Tibial nerve (tissue), 4 donors: ENCODE measurements at regions not wholly inside any gene's neighbourhood (a gene's known extent, or its start where the extent isn't known, plus 50 kb on each side); places are given as distances from the start of the nearest gene placed in this dataset.

ENCODE experiments used
- EP300 ChIP-seq, 2 donors: sonication (generic); formaldehyde crosslinking; IDR thresholded peaks; one replicate each; pipeline ENCODE4 v1.6.1; 2017; ENCODE audit warnings: antibody characterized with exemption in 2 of 2, mild to moderate bottlenecking in 1 of 2
- TF ChIP-seq, protein P1 (sequence below), 5 experiments: fragments of 200-600 bp in 3 of 5; fragments of 450-650 bp in 2 of 5; sonication (generic) in 3 of 5; IDR thresholded peaks; one replicate each; pipeline ENCODE4 v1.5.1; 2016 to 2019; ENCODE audit warnings: antibody characterized with exemption in 5 of 5, mild to moderate bottlenecking in 3 of 5, moderate library complexity in 2 of 5

DNA sequence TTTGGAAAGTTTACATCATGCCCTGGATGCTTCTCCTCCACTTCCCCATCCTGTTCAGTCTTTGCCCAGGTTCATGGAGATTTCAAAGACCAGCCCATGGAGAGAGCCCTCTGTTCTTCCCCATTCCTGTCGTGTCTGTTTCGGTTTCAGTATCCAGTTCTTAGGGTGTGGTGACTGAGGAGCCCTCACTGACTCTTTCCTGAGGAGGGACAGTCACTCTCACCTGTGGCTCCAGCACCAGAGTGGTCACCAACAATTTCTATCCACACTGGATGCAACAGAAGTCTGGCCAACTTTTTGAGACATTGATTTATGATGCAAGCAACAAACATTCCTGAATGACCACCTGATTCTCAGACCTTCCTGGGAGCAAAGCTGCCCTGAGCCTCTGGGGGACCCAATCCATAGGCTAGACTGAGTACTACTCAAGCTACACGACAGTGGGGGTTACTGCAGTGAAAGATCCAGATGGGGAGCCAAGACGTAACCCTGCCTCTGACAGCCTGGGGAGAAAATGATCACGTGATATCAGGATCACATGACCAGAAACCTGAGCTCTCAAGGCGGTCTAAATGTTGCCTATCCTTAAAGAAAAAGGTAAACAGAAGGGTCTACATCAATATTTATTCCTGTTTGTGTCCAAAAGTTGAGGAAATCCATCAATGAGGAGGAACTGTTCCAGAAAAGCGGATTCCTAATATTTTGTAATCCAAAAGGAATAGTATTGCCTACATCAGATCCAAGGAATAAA, 76.2 kb upstream of the VPREB1 start:
- TF ChIP-seq, protein P1, sequence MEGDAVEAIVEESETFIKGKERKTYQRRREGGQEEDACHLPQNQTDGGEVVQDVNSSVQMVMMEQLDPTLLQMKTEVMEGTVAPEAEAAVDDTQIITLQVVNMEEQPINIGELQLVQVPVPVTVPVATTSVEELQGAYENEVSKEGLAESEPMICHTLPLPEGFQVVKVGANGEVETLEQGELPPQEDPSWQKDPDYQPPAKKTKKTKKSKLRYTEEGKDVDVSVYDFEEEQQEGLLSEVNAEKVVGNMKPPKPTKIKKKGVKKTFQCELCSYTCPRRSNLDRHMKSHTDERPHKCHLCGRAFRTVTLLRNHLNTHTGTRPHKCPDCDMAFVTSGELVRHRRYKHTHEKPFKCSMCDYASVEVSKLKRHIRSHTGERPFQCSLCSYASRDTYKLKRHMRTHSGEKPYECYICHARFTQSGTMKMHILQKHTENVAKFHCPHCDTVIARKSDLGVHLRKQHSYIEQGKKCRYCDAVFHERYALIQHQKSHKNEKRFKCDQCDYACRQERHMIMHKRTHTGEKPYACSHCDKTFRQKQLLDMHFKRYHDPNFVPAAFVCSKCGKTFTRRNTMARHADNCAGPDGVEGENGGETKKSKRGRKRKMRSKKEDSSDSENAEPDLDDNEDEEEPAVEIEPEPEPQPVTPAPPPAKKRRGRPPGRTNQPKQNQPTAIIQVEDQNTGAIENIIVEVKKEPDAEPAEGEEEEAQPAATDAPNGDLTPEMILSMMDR (IDR thresholded peaks at IDR 0.05), result no peak
- no peak for TF ChIP-seq EP300 (IDR thresholded peaks at IDR 0.05)
